H1 (cell line): ENCODE measurements at regions not wholly inside any gene's neighbourhood (a gene's known extent, or its start where the extent isn't known, plus 50 kb on each side); places are given as distances from the start of the nearest gene placed in this dataset.

Experiments
- CTCF ChIA-PET: fragments of 300-600 bp; sonication (Branson Sonifier 250); formaldehyde crosslinking; loops from one replicate; lab custom pipeline; 2021; ENCODE audit not compliant: partially characterized antibody; lab: Charles Lee
- POLR2A ChIA-PET: fragments of 300-600 bp; sonication (Branson Sonifier 250); formaldehyde crosslinking; loops from one replicate; lab custom pipeline; 2021; ENCODE audit warnings: inconsistent platforms; ENCODE audit not compliant: partially characterized antibody; lab: Charles Lee
- DNase-seq, 2 experiments: peaks; one replicate each; pipeline versions ENCODE4 v3.0.0 to v3.0.0-alpha.2; 2010 to 2022; ENCODE audit warnings: low spot score in 2 of 2, low read depth in 1 of 2, mixed read lengths in 1 of 2
- FAIRE-seq: peaks from 2 replicates; lab custom pipeline; 2011; peaks lifted over from hg19 to GRCh38; lab: Jason Lieb, UNC
- H2AFZ ChIP-seq: 2 replicates; pipeline ENCODE4 v1.8.1; 2012; ENCODE audit warnings: low read length, inconsistent platforms
- H2AK5ac ChIP-seq: 2 replicates; pipeline ENCODE4 v1.6.1; 2013; ENCODE audit warnings: low read depth, low read length
- H2BK120ac ChIP-seq: replicated peaks from 2 replicates; pipeline ENCODE3; 2013; ENCODE audit warnings: low read depth, low read length, inconsistent platforms
- H2BK12ac ChIP-seq: 2 replicates; pipeline ENCODE4 v1.6.1; 2013; ENCODE audit warnings: low read depth, low read length
- H2BK15ac ChIP-seq: 2 replicates; pipeline ENCODE4 v1.6.1; 2013; ENCODE audit warnings: low read length
- H2BK20ac ChIP-seq: 2 replicates; pipeline ENCODE4 v1.6.1; 2013; ENCODE audit warnings: low read length
- H2BK5ac ChIP-seq: 2 replicates; pipeline ENCODE4 v1.6.1; 2013; ENCODE audit warnings: low read depth, low read length
- H3K14ac ChIP-seq: 2 replicates; pipeline ENCODE4 v1.6.1; 2013; ENCODE audit warnings: inconsistent platforms; ENCODE audit not compliant: insufficient read length
- H3K18ac ChIP-seq: 2 replicates; pipeline ENCODE4 v1.6.1; 2013; ENCODE audit warnings: low read length; ENCODE audit errors: extremely low read depth
- H3K23ac ChIP-seq: 2 replicates; pipeline ENCODE4 v1.6.1; 2013; ENCODE audit warnings: inconsistent platforms; ENCODE audit not compliant: insufficient read length
- H3K23me2 ChIP-seq: 2 replicates; pipeline ENCODE4 v1.6.1; 2013; ENCODE audit warnings: low read depth, low read length
- H3K27ac ChIP-seq: 2 replicates; pipeline ENCODE4 v1.6.1; 2011; ENCODE audit warnings: low read depth, low read length, inconsistent platforms
- H3K27me3 ChIP-seq, 4 experiments: replicated peaks in 1 of 4; 1 replicate in 1 of 4; 2 replicates in 3 of 4; pipeline versions ENCODE4 v1.6.1 to v1.8.1; 2011 to 2013; ENCODE audit warnings: low read length in 3 of 4, mild to moderate bottlenecking in 3 of 4, inconsistent platforms in 2 of 4, mixed read lengths in 2 of 4, moderate library complexity in 1 of 4; ENCODE audit not compliant: control insufficient read depth in 3 of 4, insufficient read depth in 3 of 4; ENCODE audit errors: extremely low read depth in 1 of 4
- H3K36me3 ChIP-seq, 4 experiments: 2 replicates each; pipeline versions ENCODE4 v1.6.1 to v1.8.1; 2011 to 2013; ENCODE audit warnings: mild to moderate bottlenecking in 4 of 4, low read length in 3 of 4, moderate library complexity in 2 of 4, control low read depth in 1 of 4, inconsistent platforms in 1 of 4; ENCODE audit not compliant: insufficient read depth in 4 of 4, control insufficient read depth in 2 of 4
- H3K4ac ChIP-seq: replicated peaks from 2 replicates; pipeline ENCODE3; 2013; ENCODE audit warnings: low read length, low read depth, mixed read lengths, inconsistent platforms; ENCODE audit not compliant: insufficient read length
- H3K4me1 ChIP-seq, 4 experiments: replicated peaks in 1 of 4; 1 replicate in 1 of 4; 2 replicates in 3 of 4; pipeline versions ENCODE4 v1.6.1 to v1.8.1; 2011 to 2013; ENCODE audit warnings: low read length in 3 of 4, inconsistent platforms in 2 of 4, mixed read lengths in 1 of 4; ENCODE audit not compliant: insufficient read depth in 4 of 4, control insufficient read depth in 3 of 4
- H3K4me2 ChIP-seq, 2 experiments: 2 replicates each; pipeline versions ENCODE4 v1.6.1 to v1.8.1; 2011 to 2013; ENCODE audit warnings: low read depth in 2 of 2, low read length in 2 of 2, control low read depth in 1 of 2, inconsistent platforms in 1 of 2, mild to moderate bottlenecking in 1 of 2; ENCODE audit not compliant: insufficient read depth in 1 of 2
- H3K4me3 ChIP-seq, 4 experiments: fragments of 200-600, 300-600 bp in 1 of 4; sonication (generic), shearing (Covaris generic), sonication (Bioruptor Twin) in 1 of 4; 2 replicates each; pipeline versions ENCODE4 v1.5.1 to v1.8.1; 2011 to 2016; ENCODE audit warnings: low read length in 4 of 4, low read depth in 3 of 4, control low read depth in 2 of 4, inconsistent platforms in 2 of 4, mild to moderate bottlenecking in 2 of 4, mixed read lengths in 1 of 4, moderate library complexity in 1 of 4; ENCODE audit not compliant: insufficient read depth in 2 of 4; ENCODE audit errors: extremely low read depth in 1 of 4
- H3K56ac ChIP-seq: replicated peaks from 2 replicates; pipeline ENCODE3; 2013; ENCODE audit warnings: low read depth, mild to moderate bottlenecking, mixed read lengths, low read length, inconsistent platforms; ENCODE audit not compliant: insufficient read length
- H3K79me1 ChIP-seq: 2 replicates; pipeline ENCODE4 v1.6.1; 2013; ENCODE audit warnings: low read depth, low read length, control low read depth
- H3K79me2 ChIP-seq, 2 experiments: 2 replicates each; pipeline versions ENCODE4 v1.6.1 to v1.8.1; 2012 to 2013; ENCODE audit warnings: low read length in 2 of 2, mild to moderate bottlenecking in 2 of 2, inconsistent platforms in 1 of 2; ENCODE audit not compliant: insufficient read depth in 2 of 2, control insufficient read depth in 1 of 2
- H3K9ac ChIP-seq, 4 experiments: replicated peaks in 1 of 4; 1 replicate in 1 of 4; 2 replicates in 3 of 4; pipeline versions ENCODE4 v1.6.1 to v1.8.1; 2011 to 2013; ENCODE audit warnings: low read depth in 3 of 4, low read length in 3 of 4, control low read depth in 2 of 4, mild to moderate bottlenecking in 2 of 4, moderate library complexity in 2 of 4, inconsistent platforms in 1 of 4; ENCODE audit errors: extremely low read depth in 1 of 4
- H3K9me3 ChIP-seq, 2 experiments: 2 replicates each; pipeline versions ENCODE4 v1.6.1 to v1.8.1; 2012 to 2013; ENCODE audit warnings: mild to moderate bottlenecking in 2 of 2, moderate library complexity in 2 of 2, control low read depth in 1 of 2, inconsistent platforms in 1 of 2, low read depth in 1 of 2, low read length in 1 of 2, mixed read lengths in 1 of 2; ENCODE audit not compliant: insufficient read depth in 2 of 2
- H4K20me1 ChIP-seq, 2 experiments: replicated peaks in 1 of 2; 2 replicates each; pipeline versions ENCODE3 to v1.8.1; 2011 to 2013; ENCODE audit warnings: inconsistent platforms in 2 of 2, low read length in 2 of 2, mild to moderate bottlenecking in 1 of 2; ENCODE audit not compliant: insufficient read depth in 2 of 2, control insufficient read depth in 1 of 2
- H4K5ac ChIP-seq: 2 replicates; pipeline ENCODE4 v1.6.1; 2013; ENCODE audit warnings: low read length, low read depth, mixed read lengths, inconsistent platforms; ENCODE audit not compliant: insufficient read length
- H4K8ac ChIP-seq: 2 replicates; pipeline ENCODE4 v1.8.0; 2013; ENCODE audit warnings: mild to moderate bottlenecking, moderate library complexity, low read length, inconsistent platforms; ENCODE audit not compliant: insufficient read depth; ENCODE audit errors: extremely low read depth
- H4K91ac ChIP-seq: replicated peaks from 2 replicates; pipeline ENCODE3; 2013; ENCODE audit warnings: low read length, mixed read lengths, inconsistent platforms; ENCODE audit not compliant: insufficient read length
- ATF3 ChIP-seq: IDR thresholded peaks from 2 replicates; pipeline ENCODE4 v1.6.1; 2011; ENCODE audit warnings: low read depth, mild to moderate bottlenecking, low read length; ENCODE audit not compliant: insufficient read depth
- BCL11A ChIP-seq, 2 experiments: IDR thresholded peaks; one replicate each; pipeline ENCODE4 v1.6.1; 2011; ENCODE audit warnings: low read depth in 2 of 2, low read length in 2 of 2, mild to moderate bottlenecking in 2 of 2
- EGR1 ChIP-seq: IDR thresholded peaks from 2 replicates; pipeline ENCODE4 v1.6.1; 2011; ENCODE audit warnings: low read depth, low read length, borderline replicate concordance
- FOSL1 ChIP-seq: IDR thresholded peaks from 2 replicates; pipeline ENCODE4 v1.6.1; 2011; ENCODE audit warnings: mild to moderate bottlenecking, low read depth, low read length, moderate library complexity; ENCODE audit not compliant: insufficient read depth
- POLR2A ChIP-seq, 2 experiments: IDR thresholded peaks; 1 replicate in 1 of 2; 2 replicates in 1 of 2; pipeline ENCODE4 v1.6.1; 2011; ENCODE audit warnings: low read depth in 2 of 2, low read length in 2 of 2, mild to moderate bottlenecking in 2 of 2; ENCODE audit errors: control extremely low read depth in 1 of 2
- POLR2AphosphoS5 ChIP-seq: IDR thresholded peaks from 2 replicates; pipeline ENCODE4 v1.6.1; 2011; ENCODE audit warnings: low read depth, low read length
- POU5F1 ChIP-seq: IDR thresholded peaks from 2 replicates; pipeline ENCODE4 v1.6.1; 2011; ENCODE audit warnings: low read depth, mild to moderate bottlenecking, low read length, moderate library complexity
- RAD21 ChIP-seq, 2 experiments: IDR thresholded peaks in 1 of 2; conservative IDR thresholded peaks in 1 of 2; 2 replicates each; pipeline ENCODE4 v1.6.1; 2011; ENCODE audit warnings: low read depth in 2 of 2, low read length in 2 of 2, improper control_type of control experiment in 1 of 2, inconsistent platforms in 1 of 2, mild to moderate bottlenecking in 1 of 2, moderate library complexity in 1 of 2
- RNF2 ChIP-seq: fragments of 200-900, 300-1000 bp; sonication (generic); IDR thresholded peaks from 2 replicates; pipeline ENCODE4 v1.7.1; 2016; ENCODE audit warnings: borderline replicate concordance, low read depth, mild to moderate bottlenecking, antibody characterized with exemption, low read length; ENCODE audit not compliant: poor library complexity, severe bottlenecking; ENCODE audit errors: missing control alignments
- SIN3A ChIP-seq, 2 experiments: IDR thresholded peaks in 1 of 2; conservative IDR thresholded peaks in 1 of 2; 2 replicates each; pipeline ENCODE4 v1.6.1; 2011 to 2012; ENCODE audit warnings: low read length in 2 of 2, improper control_type of control experiment in 1 of 2, low read depth in 1 of 2, mild to moderate bottlenecking in 1 of 2
- SP2 ChIP-seq: IDR thresholded peaks from 2 replicates; pipeline ENCODE4 v1.6.1; 2012; ENCODE audit warnings: mild to moderate bottlenecking, low read length, inconsistent platforms
- SP4 ChIP-seq: IDR thresholded peaks from 2 replicates; pipeline ENCODE4 v1.6.1; 2012; ENCODE audit warnings: low read length, inconsistent platforms
- TBP ChIP-seq: IDR thresholded peaks from 2 replicates; pipeline ENCODE4 v1.6.1; 2011; ENCODE audit warnings: low read depth, low read length, improper control_type of control experiment
- TCF12 ChIP-seq: IDR thresholded peaks from 2 replicates; pipeline ENCODE4 v1.6.1; 2011; ENCODE audit warnings: low read depth, mild to moderate bottlenecking, low read length
- YY1 ChIP-seq: IDR thresholded peaks from 2 replicates; pipeline ENCODE4 v1.6.1; 2011; ENCODE audit warnings: low read depth, mild to moderate bottlenecking, low read length
- WGBS, 2 experiments: shearing (Covaris generic) in 1 of 2; methylation state at CpG; one replicate each; pipeline versions ENCODE4 v1.1.6 to v1.1.7; 2013 to 2015; ENCODE audit warnings: low lambda C conversion rate in 2 of 2, mixed read lengths in 2 of 2, inconsistent platforms in 1 of 2, low coverage in 1 of 2, missing lambda C conversion rate in 1 of 2; ENCODE audit not compliant: insufficient replicate concordance in 2 of 2, insufficient coverage in 1 of 2, insufficient read length in 1 of 2; ENCODE audit errors: extremely low coverage in 1 of 2, missing lambda C conversion rate in 1 of 2; 5-methylcytosine and 5-hydroxymethylcytosine counted together

GRCh38 chr2:107730898-107731297 lies 95.8 kb upstream of the RGPD4 start:
- Histone ChIP-seq H3K79me1 (no peaks in the 10 kb centered on the region), H3K56ac (no peak overlapping the region), H2BK15ac (no peak overlapping the region), H2BK12ac (no peak overlapping the region), H4K5ac (no peak overlapping the region), H3K4me3 (no peak overlapping the region), H3K23ac (no peak overlapping the region), H3K23me2 (no peaks in the 10 kb centered on the region), H3K9ac (no peak overlapping the region), H3K79me2 (no peaks in the 10 kb centered on the region), H4K91ac (no peak overlapping the region), H3K4ac (no peak overlapping the region), H3K36me3 (no peaks in the 10 kb centered on the region), H3K4me1 (no peaks in the 10 kb centered on the region), H2AFZ (no peak overlapping the region), H3K9me3 (no peaks in the 10 kb centered on the region), H3K14ac (no peak overlapping the region), H4K20me1 (no peaks in the 10 kb centered on the region), H2AK5ac (no peak overlapping the region), H3K27ac (no peak overlapping the region), H2BK120ac (no peak overlapping the region), H3K27me3 (no peaks in the 10 kb centered on the region), H2BK5ac (no peak overlapping the region), H3K4me2 (no peak overlapping the region), H3K18ac (no peak overlapping the region), H2BK20ac (no peak overlapping the region), H4K8ac (no peak overlapping the region)
- no peak for DNase-seq
- ChIA-PET POLR2A (no interaction called here), CTCF (no interaction called here)
- WGBS, 2 experiments: 93% methylated on average over 2 of the region's 2 CpGs; no CpG with 5 or more reads in 1 of the 2 experiments
- FAIRE-seq: no peak
- TF ChIP-seq FOSL1 (no peak), SP2 (no peak), POU5F1 (no peak), POLR2AphosphoS5 (no peak), SP4 (no peak), BCL11A (IDR thresholded peaks at IDR 0.05; ENCODE audit: low read depth in 2 of 2, low read length in 2 of 2) (no peak), RNF2 (no peak), YY1 (no peak), SIN3A (conservative IDR thresholded peaks at IDR 0.05 in 1 of 2, IDR thresholded peaks at IDR 0.05 in 1 of 2; ENCODE audit: low read depth in 1 of 2, low read length in 2 of 2) (no peak), TBP (no peak), ATF3 (no peak), POLR2A (IDR thresholded peaks at IDR 0.05; ENCODE audit: control extremely low read depth in 1 of 2, low read depth in 2 of 2, low read length in 2 of 2) (no peak), EGR1 (no peak), RAD21 (IDR thresholded peaks at IDR 0.05 in 1 of 2, conservative IDR thresholded peaks at IDR 0.05 in 1 of 2; ENCODE audit: low read depth in 2 of 2, low read length in 2 of 2) (no peak), TCF12 (no peak)
